HG03354 (cell line): ENCODE measurements at regions not wholly inside any gene's neighbourhood (a gene's known extent, or its start where the extent isn't known, plus 50 kb on each side); places are given as distances from the start of the nearest gene placed in this dataset.
A peak's percentile ranks its signal among the peaks of the same experiment; 100 is the strongest.
"Not testable (repeated sequence)": the region's sequence is repeated elsewhere in the genome, so short reads cannot be mapped to it uniquely, and the experiment has no call there.

Experiments used
- ATAC-seq: cut with Tn5 transposase; IDR thresholded peaks from one replicate; pipeline ENCODE4 v1.9.1; 2021; ENCODE audit warnings: mild to moderate bottlenecking; ENCODE audit not compliant: unreplicated experiment, poor library complexity, severe bottlenecking

DNA sequence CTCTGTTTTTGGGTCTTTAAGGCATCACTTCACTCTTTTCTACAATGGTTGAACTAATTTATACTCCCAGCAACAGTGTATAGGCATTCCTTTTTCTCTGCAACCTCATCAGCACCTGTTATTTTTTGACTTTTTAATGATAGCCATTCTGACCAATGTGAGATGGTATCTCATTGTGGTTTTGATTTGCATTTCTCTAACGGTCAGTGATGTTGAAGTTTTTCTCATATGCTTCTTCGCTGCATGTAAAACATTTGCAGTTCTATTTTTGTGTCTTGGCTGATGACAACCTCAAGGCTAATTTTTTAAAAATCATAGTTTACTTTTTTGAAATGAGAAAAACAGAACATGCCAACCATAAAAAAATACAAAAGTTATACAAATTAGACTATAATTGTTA, 258.2 kb upstream of the EDNRB start:
- no peak for ATAC-seq

DNA sequence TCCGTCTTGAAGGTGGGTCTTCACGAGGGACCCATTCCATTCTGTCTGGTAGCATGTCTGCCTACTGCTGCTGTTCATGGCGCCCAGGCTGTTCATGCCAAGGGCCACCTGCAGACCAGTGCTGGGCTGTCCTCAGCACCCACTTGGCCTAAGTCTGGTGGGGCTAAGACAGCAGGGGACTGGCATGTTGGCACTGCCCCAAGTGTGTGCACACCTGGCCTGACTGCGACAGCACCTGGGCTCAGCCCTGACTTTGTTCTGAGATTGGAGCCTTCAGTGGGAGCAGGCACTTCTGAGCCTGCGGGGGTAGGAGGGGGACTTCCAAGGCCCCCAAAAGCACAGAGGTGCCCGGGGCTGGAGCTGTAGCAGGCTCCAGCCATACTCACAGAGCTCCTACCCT, 250.8 kb upstream of the EDNRB start:
- ATAC-seq, result no peak

DNA sequence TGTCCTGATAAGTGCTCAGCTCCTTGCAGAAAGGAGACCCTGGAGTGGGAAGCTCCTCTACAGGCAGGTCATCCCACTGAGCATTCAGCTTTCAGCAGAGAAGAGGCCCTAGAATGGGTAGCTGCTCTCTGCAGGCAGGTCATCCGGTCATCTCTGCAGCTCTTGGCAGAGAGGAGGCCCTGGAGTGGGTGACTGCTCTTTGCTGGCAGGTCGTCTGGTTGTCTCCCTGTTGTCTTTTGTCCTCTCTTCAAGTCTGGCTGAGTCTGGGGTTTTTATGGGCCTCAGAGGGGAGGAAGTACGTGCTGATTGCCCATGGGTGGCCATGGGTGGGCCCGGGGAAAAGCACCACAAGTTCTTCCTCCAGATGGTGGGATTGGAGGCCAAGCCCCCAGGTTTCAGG, 250.3 kb upstream of the EDNRB start:
- ATAC-seq, result no peak

DNA sequence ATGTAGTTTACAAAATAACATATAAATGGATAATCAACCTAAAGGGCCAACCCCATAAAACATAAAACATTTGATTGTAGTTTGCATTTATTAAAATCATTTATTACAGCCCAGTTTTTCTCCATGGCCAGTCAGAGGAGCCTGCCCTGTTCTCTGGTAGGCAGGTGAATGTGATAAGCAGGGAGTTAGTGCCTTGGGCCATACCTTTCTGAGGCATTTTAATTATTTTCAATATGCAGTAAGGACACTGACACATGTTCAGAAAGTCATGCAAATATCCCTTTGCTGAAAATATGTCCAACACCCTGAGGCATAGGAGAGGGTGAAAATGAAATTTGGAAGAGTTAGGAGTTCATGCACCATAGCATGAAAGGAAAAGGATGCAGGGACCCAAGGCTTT, 242.6 kb upstream of the EDNRB start:
- ATAC-seq, result no peak

DNA sequence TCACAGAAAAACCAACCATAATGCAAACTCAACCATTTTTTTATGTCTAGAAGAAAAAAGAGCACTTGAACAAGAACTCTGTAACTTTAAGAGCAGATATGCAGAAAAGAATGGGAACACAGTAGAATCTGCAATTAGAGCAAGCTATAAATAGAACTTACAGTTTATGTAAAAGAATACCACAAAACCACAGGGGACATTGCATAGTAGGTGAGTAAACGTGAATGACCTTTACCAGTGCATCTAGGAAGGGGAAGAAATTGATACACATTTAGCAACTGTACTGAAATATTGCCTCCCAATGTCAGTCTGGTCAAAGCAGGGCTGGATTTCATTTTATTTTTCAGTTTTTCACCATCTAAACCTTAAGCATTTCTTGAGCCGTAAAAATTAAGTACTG, 242.2 kb upstream of the EDNRB start:
- peak; percentile 63 for ATAC-seq

DNA sequence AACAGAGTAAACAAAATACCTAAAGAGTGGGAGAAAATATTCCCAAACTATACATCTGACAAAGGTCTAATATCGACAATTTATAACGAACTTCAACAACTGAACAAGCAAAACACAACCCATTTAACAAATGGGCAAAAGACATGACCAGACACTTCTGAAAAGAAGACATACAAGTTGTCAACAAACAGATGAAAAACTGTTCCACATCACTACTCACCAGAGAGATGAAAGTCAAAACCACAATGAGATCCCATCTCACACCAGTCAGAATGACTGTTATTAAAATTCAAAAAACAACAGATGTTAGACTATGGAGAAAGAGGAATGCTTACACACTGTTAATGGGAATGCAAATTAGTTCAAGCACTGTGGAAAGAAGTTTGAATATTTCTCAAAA, 233.8 kb upstream of the EDNRB start:
- ATAC-seq, result no peak

DNA sequence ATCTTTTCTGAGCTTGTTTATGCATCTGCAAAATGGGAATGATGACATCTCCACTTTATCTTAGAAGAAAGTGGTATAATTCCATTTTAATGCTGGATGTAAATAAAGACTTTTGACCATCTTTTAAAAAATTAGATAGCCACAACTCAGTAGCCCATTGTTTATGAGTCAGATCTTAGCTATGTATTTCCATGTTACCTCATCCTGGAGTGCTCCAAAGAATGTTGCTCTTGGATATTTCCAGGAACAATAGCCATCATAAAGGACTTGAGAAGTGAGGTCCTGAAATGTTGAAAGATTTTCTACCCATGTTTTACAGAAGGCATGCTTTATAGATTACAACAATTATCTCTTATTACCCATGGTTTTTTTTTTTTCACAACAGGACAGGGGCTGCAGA, 229.3 kb upstream of the EDNRB start:
- ATAC-seq, result no peak

DNA sequence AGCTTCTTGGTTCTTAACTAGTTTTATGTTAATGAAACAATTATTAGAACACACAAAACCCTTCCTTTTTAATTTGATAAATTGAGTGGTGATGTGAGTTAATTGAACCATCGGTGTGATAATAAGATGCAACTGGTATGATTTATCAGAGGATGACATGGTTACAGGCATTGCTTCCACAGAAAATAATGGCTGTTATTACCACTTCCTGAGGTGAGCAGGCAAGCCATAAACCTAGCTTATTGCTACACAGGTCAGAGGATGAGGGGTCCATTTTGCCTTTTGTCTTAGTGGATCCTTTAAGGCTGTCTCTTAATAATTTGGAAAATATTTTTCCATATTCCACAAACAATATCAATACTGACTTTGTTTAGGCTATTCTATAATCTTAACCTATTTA, 226.6 kb upstream of the EDNRB start:
- no peak for ATAC-seq

DNA sequence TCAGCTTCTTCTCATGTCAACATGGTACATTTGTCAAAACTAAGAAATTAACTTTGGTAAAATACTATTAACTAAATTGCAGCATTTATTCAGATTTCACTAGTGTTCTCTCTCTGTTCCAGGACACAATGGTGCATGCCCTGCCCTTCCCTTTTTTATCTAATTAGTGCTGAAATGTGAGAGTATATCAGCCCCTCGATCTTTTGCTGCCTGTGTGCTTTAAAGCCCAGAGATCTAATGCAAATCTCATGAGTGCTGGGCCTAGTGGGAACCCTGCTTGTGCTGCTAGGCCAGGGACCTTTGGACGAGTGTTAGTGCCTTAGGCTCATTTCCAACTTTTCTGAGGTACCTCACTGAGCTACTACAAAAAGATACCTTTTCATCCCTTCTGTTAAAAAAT, 221.1 kb upstream of the EDNRB start:
- no peak for ATAC-seq

DNA sequence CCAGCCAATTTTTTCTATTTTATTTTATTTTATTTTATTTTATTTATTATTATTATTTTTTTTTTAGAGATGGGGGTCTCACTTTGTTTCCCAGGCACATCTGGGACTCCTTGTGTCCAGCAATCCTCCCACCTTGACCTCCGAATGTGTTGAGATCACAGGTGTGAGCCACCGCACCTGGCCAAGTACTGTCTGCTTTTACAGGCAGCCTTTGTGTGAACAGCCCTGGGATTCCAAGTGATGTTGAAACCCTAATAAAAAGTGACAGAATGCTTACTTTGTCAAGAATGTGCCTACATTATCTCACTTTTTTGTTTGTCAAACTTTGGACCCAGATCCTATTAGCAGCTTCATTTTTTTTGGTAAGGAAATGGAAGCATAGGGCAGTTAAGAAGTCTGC, 220.1 kb upstream of the EDNRB start:
- no peak for ATAC-seq

DNA sequence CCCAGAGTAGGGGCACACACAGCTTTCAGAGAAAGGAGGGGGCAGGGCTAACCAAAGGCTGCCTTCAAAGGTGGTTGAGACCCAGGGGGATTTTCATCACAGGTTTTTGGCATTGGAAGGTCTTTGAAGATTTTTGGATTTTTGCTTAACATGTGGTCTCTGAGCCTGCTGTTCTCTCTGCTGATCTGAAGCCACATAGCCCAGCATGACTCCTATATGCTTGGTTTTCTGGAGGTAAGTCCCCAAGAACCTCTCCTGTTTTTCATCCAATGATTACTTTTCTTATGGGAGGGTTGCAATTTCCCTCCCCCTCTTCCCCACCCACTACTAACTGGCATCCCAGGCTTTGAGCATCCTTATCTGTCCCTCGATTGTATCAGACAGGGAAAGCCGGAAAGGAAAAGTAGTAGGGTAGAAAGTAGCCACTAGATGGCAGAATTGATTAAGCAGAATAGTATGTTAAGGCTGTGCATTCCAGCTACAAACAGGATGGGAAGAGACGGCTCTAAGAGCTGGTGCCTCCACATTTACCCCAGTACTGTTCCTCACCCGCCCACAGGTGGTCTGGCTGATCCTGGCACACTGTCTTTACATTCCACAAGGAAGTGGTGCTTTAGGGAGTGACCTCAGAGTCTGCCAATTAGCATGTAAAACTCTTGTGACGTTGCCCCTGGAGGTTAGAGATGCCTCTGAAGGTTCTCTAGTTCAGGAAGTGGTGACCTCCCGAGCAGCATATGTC, 218.9 kb upstream of the EDNRB start:
- ATAC-seq, result peak; percentile 90

DNA sequence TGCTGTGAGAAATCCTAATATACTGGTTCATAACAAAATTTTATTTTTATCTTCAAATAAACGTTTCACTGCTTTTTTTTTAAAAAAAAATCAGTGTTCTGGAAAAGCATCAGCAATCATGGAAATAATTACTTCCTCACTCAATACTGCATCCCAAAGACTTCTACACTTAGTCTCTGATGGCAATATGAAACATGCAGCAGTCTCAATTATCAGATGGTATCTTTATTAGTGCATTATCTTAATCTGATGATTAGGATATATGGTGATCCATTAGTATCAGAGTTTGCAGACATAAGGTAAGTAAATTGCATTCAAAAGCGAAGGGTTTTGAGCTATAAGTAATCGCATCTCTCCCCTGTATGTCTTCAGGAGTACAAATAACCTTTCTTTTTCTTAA, 218.3 kb upstream of the EDNRB start:
- no peak for ATAC-seq

DNA sequence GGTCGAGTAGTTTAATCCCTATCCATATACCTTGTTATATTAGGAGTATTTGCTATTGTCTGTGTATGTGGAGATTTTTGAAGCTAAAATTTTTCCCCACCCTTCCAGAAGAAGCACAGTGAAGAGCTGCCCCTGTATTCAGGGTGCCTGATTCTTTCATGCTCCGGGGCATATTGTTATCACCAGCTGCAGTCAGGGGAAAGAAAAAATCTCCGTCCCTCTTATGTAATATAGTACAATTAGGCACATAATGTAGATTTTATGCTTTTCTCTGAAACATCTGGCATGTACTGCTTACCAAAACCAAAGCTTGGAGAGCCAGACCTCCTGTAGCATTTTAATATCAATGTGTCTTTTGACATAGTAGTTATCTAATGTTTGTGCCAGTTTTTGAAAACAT, 214.9 kb upstream of the EDNRB start:
- no peak for ATAC-seq

DNA sequence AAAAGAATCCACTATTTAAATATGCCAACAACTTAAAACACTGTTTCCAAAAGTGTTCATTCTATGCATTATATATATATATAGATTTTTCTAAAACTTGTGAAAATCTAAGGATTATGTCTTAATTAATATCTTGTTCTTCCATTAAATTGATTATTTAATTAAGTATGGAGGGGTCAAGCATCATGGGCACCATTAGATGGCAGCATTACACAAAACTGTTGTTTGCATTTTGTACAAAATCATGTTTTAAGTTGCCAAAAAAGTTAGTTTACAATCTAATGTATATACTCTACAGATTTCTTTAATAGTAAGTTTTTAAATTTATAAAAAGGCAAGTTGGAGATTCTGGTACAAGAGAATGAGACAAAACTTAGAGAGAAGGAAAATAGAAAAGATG, 213.2 kb upstream of the EDNRB start:
- no peak for ATAC-seq

DNA sequence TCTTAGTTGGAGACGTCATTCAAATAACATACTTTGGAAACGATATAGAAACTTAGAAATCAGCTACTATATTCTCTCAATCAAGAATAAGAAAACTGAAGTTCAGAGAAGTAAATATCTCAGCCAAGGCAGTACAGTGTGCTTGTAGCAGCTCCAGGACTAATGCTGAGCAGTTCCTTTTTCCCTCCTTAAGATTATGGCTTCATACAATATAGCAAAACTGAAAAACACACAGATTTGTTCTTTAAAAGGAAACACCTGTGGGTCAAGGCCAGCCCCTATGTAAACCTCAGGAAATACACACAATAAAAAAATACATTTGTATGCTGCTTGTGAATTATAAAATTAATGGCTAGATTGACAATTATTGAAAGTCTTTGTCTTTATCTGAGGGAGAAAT, 212.7 kb upstream of the EDNRB start:
- ATAC-seq, result no peak

DNA sequence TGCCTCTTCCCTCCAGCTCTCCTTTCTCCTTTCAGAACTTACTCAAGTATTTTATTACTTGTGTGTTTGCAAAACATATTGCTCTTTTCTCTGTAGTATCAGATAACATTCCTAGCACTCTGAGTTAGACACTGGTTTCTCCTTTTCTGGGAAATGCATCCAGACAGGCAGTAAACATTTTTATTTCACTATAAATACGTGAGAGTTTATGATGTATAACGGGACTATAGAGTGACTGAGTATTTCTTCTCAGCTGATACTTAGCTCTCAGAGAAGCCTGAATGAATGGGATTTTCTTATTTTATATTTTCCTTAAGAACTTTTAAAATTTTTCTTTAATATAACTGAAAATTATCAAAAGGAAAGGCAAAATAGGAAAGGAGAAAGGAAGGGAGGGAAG, 211.2 kb upstream of the EDNRB start:
- no peak for ATAC-seq

DNA sequence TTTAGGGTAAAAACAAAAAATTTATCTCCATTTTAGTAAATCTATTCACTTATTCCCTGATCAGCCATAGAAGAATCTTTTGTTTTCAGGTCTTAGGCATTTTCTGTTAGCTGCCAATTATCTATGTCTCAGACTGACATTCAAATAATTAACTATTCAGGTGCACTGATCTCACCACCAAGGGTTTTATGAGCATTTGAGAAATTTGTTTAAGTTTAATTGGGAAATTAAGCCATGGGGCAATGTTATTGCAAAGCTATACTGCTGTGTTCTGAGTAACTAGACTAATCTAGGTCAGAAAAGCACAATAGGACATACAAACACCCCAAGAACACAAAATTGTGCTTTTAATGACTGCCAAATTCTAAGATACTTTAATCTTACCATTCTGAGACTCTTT, 210.7 kb upstream of the EDNRB start:
- ATAC-seq, result no peak

DNA sequence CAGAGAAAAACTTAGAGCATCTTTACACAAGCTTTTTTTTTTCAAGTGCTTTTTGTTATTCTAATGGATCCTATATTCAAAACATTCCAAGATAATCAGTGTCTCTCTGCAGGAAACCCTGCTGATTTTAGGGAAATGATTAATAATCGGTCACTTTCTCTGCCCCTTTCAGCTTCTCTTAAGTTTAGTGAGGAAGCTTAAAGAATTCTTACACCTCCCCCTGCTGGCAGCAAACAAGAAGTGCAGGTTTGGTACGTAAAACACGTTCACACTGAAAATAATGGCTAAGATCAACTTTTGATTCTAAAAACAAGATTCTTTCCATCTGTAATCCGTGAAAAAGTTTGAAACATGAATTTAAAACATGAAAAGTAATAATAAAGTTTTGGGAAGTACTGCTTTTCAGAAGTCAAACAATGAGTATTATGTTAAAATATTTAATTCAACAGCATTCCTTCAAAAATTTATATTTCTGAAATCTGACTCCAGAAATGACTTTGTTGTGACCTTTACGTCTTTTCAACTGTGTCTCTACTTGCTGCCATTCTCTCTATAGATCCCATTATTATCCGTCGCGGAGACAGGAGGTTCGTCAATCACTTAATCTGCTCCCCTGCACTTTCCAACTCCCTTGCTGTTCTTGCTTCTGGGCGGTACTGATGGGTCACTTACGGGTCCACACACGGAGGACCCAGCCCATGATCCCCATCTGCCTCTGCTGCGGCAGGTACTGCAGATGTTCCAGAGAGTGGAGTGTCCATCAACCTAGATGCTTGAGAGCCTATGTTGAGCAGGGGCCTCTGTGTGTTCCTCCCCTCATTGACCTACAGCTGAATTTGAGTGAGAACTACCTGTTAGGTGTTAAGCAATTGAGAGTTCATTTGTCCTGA, 203.1 kb upstream of the EDNRB start:
- peak; percentile 65 for ATAC-seq

DNA sequence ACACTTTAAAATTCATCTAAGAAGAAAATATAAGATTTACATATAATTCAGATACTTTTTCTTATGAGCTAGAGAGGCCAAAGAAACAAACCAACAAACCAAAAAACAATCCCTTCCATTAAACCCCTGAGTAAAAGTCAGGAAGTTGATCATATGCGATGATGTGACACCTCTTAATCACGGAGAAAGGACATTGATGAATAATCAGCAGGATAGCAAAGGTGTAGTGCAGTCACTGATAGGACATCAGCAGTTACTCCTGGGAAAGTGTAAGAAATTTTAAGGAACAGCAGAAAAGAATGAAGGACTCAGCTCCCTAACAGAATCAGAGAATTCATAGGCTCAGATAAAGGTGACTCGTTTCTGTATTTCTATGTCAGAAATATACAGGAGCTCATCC, 202.4 kb upstream of the EDNRB start:
- no peak for ATAC-seq

DNA sequence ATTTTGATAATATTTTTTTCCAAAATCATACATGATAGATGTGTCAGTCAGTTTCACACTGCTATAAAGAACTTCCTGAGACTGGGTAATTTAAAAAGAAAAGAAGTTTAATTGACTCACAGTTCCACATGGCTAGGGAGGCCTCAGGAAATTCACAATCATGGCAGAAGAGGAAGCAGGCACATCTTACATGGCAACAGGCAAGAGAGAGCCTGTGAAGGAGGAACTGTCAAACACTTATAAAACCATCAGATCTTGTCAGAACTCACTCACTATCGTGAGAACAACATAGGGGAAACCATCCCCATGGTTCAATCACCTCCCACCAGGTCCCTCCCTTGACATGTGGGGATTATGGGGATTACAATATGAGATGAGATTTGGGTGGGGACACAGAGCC, 201.5 kb upstream of the EDNRB start:
- not testable (repeated sequence) for ATAC-seq

DNA sequence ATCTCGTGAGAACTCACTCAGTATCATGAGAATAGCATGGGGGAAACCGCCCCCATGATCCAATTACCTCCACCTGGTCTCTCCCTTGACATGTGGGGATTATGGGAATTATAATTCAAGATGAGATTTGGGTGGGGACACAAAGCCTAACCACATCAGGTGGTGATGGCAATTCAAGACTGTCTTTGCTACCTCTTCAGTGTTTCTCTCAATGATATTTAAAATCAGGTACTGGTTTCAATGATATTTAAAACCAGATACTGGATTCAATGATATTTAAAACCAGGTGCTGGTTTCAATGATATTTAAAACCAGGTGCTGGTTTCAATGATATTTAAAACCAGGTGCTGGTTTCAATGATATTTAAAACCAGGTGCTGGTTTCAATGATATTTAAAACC, 198.4 kb upstream of the EDNRB start:
- ATAC-seq, result peak; percentile 51
